ENCODE measurements at regions not wholly inside any gene's neighbourhood (a gene's known extent, or its start where the extent isn't known, plus 50 kb on each side); places are given as distances from the start of the nearest gene placed in this dataset.

GRCh38 chr18:70455731-70456130, 166.9 kb downstream of the SOCS6 start:
- ChIA-PET CTCF (interaction anchor here (0.6 to 7.0 kb wide), 6 partner anchors 9 to 324 kb away, joined by 3 to 54 read pairs (median 6); no protein-coding TSS in a partner anchor), POLR2A (no interaction called here)
- Histone ChIP-seq H3K4me1 (ENCODE audit: control extremely low read depth in 1 of 4, control insufficient read depth in 4 of 4, insufficient read depth in 4 of 4, low read length in 3 of 4) (peaks cover 0 to 8% (median 0%) of the 10 kb centered on the region in 4 experiments), H3K36me3 (ENCODE audit: control insufficient read depth in 4 of 4, insufficient read depth in 4 of 4, low read length in 3 of 4) (no peaks in the 10 kb centered on the region), H3K27ac (ENCODE audit: insufficient read depth in 1 of 2, low read depth in 1 of 2, low read length in 2 of 2, poor library complexity in 1 of 2, severe bottlenecking in 2 of 2) (no peak overlapping the region), H3K9me3 (ENCODE audit: control extremely low read depth in 1 of 5, control insufficient read depth in 4 of 5, insufficient read depth in 2 of 5, low read depth in 1 of 5, low read length in 4 of 5) (no peaks in the 10 kb centered on the region), H3K27me3 (replicated peaks in 2 of 5; ENCODE audit: control insufficient read depth in 4 of 5, insufficient read depth in 5 of 5, low read length in 4 of 5) (no peaks in the 10 kb centered on the region), H3K4me3 (ENCODE audit: control insufficient read depth in 1 of 7, extremely low read depth in 1 of 7, insufficient read depth in 4 of 7, low read depth in 2 of 7, low read length in 6 of 7) (no peak overlapping the region)
- peak in 2 of 3 donors; percentile 54 to 70 for DNase-seq
- 20% methylated on average over 1 of the region's 2 CpGs for WGBS (ENCODE audit: insufficient coverage)

- peak; percentile 60 to 82 (median 74) for DNase-seq
- whole genome bisulfite sequencing (ENCODE audit: insufficient coverage), result no CpG with 5 or more reads among the region's 5 CpGs
Observed at GRCh38 chr18:70454704-70455322, 166.0 kb downstream of the SOCS6 start.

GRCh38 chr18:70453058-70453775, 164.4 kb downstream of the SOCS6 start:
- 93% methylated on average over 7 of the region's 12 CpGs for WGBS (ENCODE audit: insufficient coverage)
- H3K36me3 ChIP-seq (ENCODE audit: control insufficient read depth in 4 of 4, insufficient read depth in 4 of 4, low read length in 3 of 4), result no peaks in the 10 kb centered on the region
- no peaks in the 10 kb centered on the region for H3K27me3 ChIP-seq (replicated peaks in 2 of 5; ENCODE audit: control insufficient read depth in 4 of 5, insufficient read depth in 5 of 5, low read length in 4 of 5)
- POLR2A ChIA-PET, result no interaction called here
- peaks cover 0 to 8% (median 0%) of the 10 kb centered on the region in 4 experiments for H3K4me1 ChIP-seq (ENCODE audit: control extremely low read depth in 1 of 4, control insufficient read depth in 4 of 4, insufficient read depth in 4 of 4, low read length in 3 of 4)
- CTCF ChIA-PET, result interaction anchor here (0.9 to 7.0 kb wide), 12 partner anchors 10 to 314 kb away, joined by 3 to 54 read pairs (median 5); no protein-coding TSS in a partner anchor
- no peak for DNase-seq
- H3K27ac ChIP-seq (ENCODE audit: insufficient read depth in 1 of 2, low read depth in 1 of 2, low read length in 2 of 2, poor library complexity in 1 of 2, severe bottlenecking in 2 of 2), result no peak overlapping the region
- no peak overlapping the region for H3K4me3 ChIP-seq (ENCODE audit: control insufficient read depth in 1 of 7, extremely low read depth in 1 of 7, insufficient read depth in 4 of 7, low read depth in 2 of 7, low read length in 6 of 7)
- H3K9me3 ChIP-seq (ENCODE audit: control extremely low read depth in 1 of 5, control insufficient read depth in 4 of 5, insufficient read depth in 2 of 5, low read depth in 1 of 5, low read length in 4 of 5), result no peaks in the 10 kb centered on the region

More at GRCh38 chr18:70454704-70455322, 166.0 kb downstream of the SOCS6 start:
- ChIA-PET CTCF (interaction anchor here (0.7 to 7.0 kb wide), 11 partner anchors 8 to 285 kb away, joined by 3 to 54 read pairs (median 6); no protein-coding TSS in a partner anchor), POLR2A (no interaction called here)
- H3K27me3 ChIP-seq (replicated peaks in 2 of 5; ENCODE audit: control insufficient read depth in 4 of 5, insufficient read depth in 5 of 5, low read length in 4 of 5), result no peaks in the 10 kb centered on the region
- no peak overlapping the region for H3K27ac ChIP-seq (ENCODE audit: insufficient read depth in 1 of 2, low read depth in 1 of 2, low read length in 2 of 2, poor library complexity in 1 of 2, severe bottlenecking in 2 of 2)
- no peaks in the 10 kb centered on the region for H3K36me3 ChIP-seq (ENCODE audit: control insufficient read depth in 4 of 4, insufficient read depth in 4 of 4, low read length in 3 of 4)
- H3K4me3 ChIP-seq (ENCODE audit: control insufficient read depth in 1 of 7, extremely low read depth in 1 of 7, insufficient read depth in 4 of 7, low read depth in 2 of 7, low read length in 6 of 7), result no peak overlapping the region
- H3K9me3 ChIP-seq (ENCODE audit: control extremely low read depth in 1 of 5, control insufficient read depth in 4 of 5, insufficient read depth in 2 of 5, low read depth in 1 of 5, low read length in 4 of 5), result no peaks in the 10 kb centered on the region
- peaks cover 0 to 8% (median 0%) of the 10 kb centered on the region in 4 experiments for H3K4me1 ChIP-seq (ENCODE audit: control extremely low read depth in 1 of 4, control insufficient read depth in 4 of 4, insufficient read depth in 4 of 4, low read length in 3 of 4)

- Histone ChIP-seq H3K27ac (ENCODE audit: insufficient read depth in 1 of 2, low read depth in 1 of 2, low read length in 2 of 2, poor library complexity in 1 of 2, severe bottlenecking in 2 of 2) (no peak overlapping the region), H3K9me3 (ENCODE audit: control extremely low read depth in 1 of 5, control insufficient read depth in 4 of 5, insufficient read depth in 2 of 5, low read depth in 1 of 5, low read length in 4 of 5) (no peaks in the 10 kb centered on the region), H3K27me3 (replicated peaks in 2 of 5; ENCODE audit: control insufficient read depth in 4 of 5, insufficient read depth in 5 of 5, low read length in 4 of 5) (no peaks in the 10 kb centered on the region), H3K4me3 (ENCODE audit: control insufficient read depth in 1 of 7, extremely low read depth in 1 of 7, insufficient read depth in 4 of 7, low read depth in 2 of 7, low read length in 6 of 7) (no peak overlapping the region), H3K36me3 (ENCODE audit: control insufficient read depth in 4 of 4, insufficient read depth in 4 of 4, low read length in 3 of 4) (no peaks in the 10 kb centered on the region), H3K4me1 (ENCODE audit: control extremely low read depth in 1 of 4, control insufficient read depth in 4 of 4, insufficient read depth in 4 of 4, low read length in 3 of 4) (peaks cover 0 to 8% (median 0%) of the 10 kb centered on the region in 4 experiments)
- 93% methylated on average over 14 of the region's 14 CpGs for whole genome bisulfite sequencing (ENCODE audit: insufficient coverage)
- POLR2A ChIA-PET, result no interaction called here
- no peak for DNase-seq
- CTCF ChIA-PET, result interaction anchor here (1.0 to 7.0 kb wide), 7 partner anchors 13 to 300 kb away, joined by 3 to 54 read pairs (median 5); no protein-coding TSS in a partner anchor
Observed at GRCh38 chr18:70452501-70452900, 163.7 kb downstream of the SOCS6 start.

- CTCF ChIA-PET, result interaction anchor here (0.5 to 7.0 kb wide), 6 partner anchors 18 to 281 kb away, joined by 3 to 54 read pairs (median 4); no protein-coding TSS in a partner anchor
- peak in 2 of 3 donors; percentile 30 to 34 for DNase-seq
- WGBS (ENCODE audit: insufficient coverage), result no CpG with 5 or more reads among the region's 2 CpGs
Observed at GRCh38 chr18:70450426-70451253, 161.8 kb downstream of the SOCS6 start.

GRCh38 chr18:70448588-70448987, 159.7 kb downstream of the SOCS6 start:
- H3K4me3 ChIP-seq (ENCODE audit: control insufficient read depth in 1 of 7, extremely low read depth in 1 of 7, insufficient read depth in 4 of 7, low read depth in 2 of 7, low read length in 6 of 7), result no peak overlapping the region
- no peaks in the 10 kb centered on the region for H3K36me3 ChIP-seq (ENCODE audit: control insufficient read depth in 4 of 4, insufficient read depth in 4 of 4, low read length in 3 of 4)
- POLR2A ChIA-PET, result no interaction called here
- H3K27ac ChIP-seq (ENCODE audit: insufficient read depth in 1 of 2, low read depth in 1 of 2, low read length in 2 of 2, poor library complexity in 1 of 2, severe bottlenecking in 2 of 2), result no peak overlapping the region
- CTCF ChIA-PET, result interaction anchor here (1.0 to 2.8 kb wide), 3 partner anchors 14 to 277 kb away, joined by 3 to 12 read pairs (median 3); no protein-coding TSS in a partner anchor
- H3K27me3 ChIP-seq (replicated peaks in 2 of 5; ENCODE audit: control insufficient read depth in 4 of 5, insufficient read depth in 5 of 5, low read length in 4 of 5), result no peaks in the 10 kb centered on the region
- peaks cover 1 to 5% (median 4%) of the 10 kb centered on the region in 5 experiments for H3K9me3 ChIP-seq (ENCODE audit: control extremely low read depth in 1 of 5, control insufficient read depth in 4 of 5, insufficient read depth in 2 of 5, low read depth in 1 of 5, low read length in 4 of 5)
- peak; percentile 33 to 77 (median 61) for DNase-seq
- 83% methylated on average over 1 of the region's 3 CpGs for WGBS (ENCODE audit: insufficient coverage)
- no peaks in the 10 kb centered on the region for H3K4me1 ChIP-seq (ENCODE audit: control extremely low read depth in 1 of 4, control insufficient read depth in 4 of 4, insufficient read depth in 4 of 4, low read length in 3 of 4)

More at GRCh38 chr18:70450426-70451253, 161.8 kb downstream of the SOCS6 start:
- H3K9me3 ChIP-seq (ENCODE audit: control extremely low read depth in 1 of 5, control insufficient read depth in 4 of 5, insufficient read depth in 2 of 5, low read depth in 1 of 5, low read length in 4 of 5), result no peaks in the 10 kb centered on the region
- no peak overlapping the region for H3K27ac ChIP-seq (ENCODE audit: insufficient read depth in 1 of 2, low read depth in 1 of 2, low read length in 2 of 2, poor library complexity in 1 of 2, severe bottlenecking in 2 of 2)
- POLR2A ChIA-PET, result no interaction called here
- no peaks in the 10 kb centered on the region for H3K36me3 ChIP-seq (ENCODE audit: control insufficient read depth in 4 of 4, insufficient read depth in 4 of 4, low read length in 3 of 4)
- H3K27me3 ChIP-seq (replicated peaks in 2 of 5; ENCODE audit: control insufficient read depth in 4 of 5, insufficient read depth in 5 of 5, low read length in 4 of 5), result no peaks in the 10 kb centered on the region
- H3K4me1 ChIP-seq (ENCODE audit: control extremely low read depth in 1 of 4, control insufficient read depth in 4 of 4, insufficient read depth in 4 of 4, low read length in 3 of 4), result peaks cover 0 to 5% (median 0%) of the 10 kb centered on the region in 4 experiments
- no peak overlapping the region for H3K4me3 ChIP-seq (ENCODE audit: control insufficient read depth in 1 of 7, extremely low read depth in 1 of 7, insufficient read depth in 4 of 7, low read depth in 2 of 7, low read length in 6 of 7)
